ENCODE measurements at regions not wholly inside any gene's neighbourhood (a gene's known extent, or its start where the extent isn't known, plus 50 kb on each side); places are given as distances from the start of the nearest gene placed in this dataset.

DNA sequence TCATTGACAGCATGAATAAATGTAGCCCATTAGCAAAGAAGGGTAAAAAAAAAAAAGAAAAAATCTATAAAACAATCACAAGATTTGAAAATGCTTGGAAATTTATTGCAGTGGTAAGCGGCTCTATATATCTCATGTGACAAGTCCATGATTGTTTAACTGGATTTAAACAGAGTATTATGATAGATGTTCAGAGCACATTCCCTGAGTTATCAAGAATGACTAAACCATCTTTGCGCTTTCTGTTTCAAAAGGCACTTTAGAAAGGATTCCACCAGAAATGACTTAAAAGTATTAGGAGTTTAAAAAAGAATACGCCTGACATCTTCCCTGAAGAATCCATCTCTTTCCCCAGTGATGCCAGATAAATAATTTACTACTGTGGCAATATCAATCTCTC, 409.5 kb upstream of the UBE2E3 start:
- TF ChIP-seq, protein P1, sequence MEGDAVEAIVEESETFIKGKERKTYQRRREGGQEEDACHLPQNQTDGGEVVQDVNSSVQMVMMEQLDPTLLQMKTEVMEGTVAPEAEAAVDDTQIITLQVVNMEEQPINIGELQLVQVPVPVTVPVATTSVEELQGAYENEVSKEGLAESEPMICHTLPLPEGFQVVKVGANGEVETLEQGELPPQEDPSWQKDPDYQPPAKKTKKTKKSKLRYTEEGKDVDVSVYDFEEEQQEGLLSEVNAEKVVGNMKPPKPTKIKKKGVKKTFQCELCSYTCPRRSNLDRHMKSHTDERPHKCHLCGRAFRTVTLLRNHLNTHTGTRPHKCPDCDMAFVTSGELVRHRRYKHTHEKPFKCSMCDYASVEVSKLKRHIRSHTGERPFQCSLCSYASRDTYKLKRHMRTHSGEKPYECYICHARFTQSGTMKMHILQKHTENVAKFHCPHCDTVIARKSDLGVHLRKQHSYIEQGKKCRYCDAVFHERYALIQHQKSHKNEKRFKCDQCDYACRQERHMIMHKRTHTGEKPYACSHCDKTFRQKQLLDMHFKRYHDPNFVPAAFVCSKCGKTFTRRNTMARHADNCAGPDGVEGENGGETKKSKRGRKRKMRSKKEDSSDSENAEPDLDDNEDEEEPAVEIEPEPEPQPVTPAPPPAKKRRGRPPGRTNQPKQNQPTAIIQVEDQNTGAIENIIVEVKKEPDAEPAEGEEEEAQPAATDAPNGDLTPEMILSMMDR (IDR thresholded peaks at IDR 0.05), result no peak
- TF ChIP-seq POLR2A (IDR thresholded peaks at IDR 0.05), result no peak
